NB4 (cell line): ENCODE measurements at regions not wholly inside any gene's neighbourhood (a gene's known extent, or its start where the extent isn't known, plus 50 kb on each side); places are given as distances from the start of the nearest gene placed in this dataset.

ENCODE experiments used
- POLR2A ChIP-seq: IDR thresholded peaks from 2 replicates; pipeline ENCODE4 v1.6.1; 2011; ENCODE audit warnings: mild to moderate bottlenecking; ENCODE audit not compliant: insufficient read length; ENCODE audit errors: extremely low read depth
- TF ChIP-seq, protein P1 (sequence below): IDR thresholded peaks from one replicate; pipeline ENCODE4 v1.5.1; 2012; ENCODE audit warnings: low read depth, low read length

DNA sequence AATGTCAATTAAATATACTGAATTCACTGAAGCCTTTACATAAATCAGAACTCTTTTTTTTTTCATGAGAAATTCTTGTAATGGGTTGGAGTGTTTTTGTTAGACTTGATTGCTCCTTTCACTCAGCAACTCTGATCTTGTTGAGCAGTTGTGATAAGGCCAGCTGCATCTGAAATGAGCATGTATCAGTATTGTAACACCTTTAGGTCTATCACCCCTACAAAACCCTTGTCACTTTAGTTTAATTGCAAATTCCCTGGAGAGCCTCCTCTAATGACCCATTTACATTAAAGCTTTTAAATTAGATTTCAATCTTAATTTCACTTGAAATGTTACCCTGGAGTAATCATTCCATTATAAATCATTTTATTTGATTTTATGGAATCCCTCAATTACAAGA is 346.8 kb upstream of the TCF4 start:
- TF ChIP-seq, protein P1, sequence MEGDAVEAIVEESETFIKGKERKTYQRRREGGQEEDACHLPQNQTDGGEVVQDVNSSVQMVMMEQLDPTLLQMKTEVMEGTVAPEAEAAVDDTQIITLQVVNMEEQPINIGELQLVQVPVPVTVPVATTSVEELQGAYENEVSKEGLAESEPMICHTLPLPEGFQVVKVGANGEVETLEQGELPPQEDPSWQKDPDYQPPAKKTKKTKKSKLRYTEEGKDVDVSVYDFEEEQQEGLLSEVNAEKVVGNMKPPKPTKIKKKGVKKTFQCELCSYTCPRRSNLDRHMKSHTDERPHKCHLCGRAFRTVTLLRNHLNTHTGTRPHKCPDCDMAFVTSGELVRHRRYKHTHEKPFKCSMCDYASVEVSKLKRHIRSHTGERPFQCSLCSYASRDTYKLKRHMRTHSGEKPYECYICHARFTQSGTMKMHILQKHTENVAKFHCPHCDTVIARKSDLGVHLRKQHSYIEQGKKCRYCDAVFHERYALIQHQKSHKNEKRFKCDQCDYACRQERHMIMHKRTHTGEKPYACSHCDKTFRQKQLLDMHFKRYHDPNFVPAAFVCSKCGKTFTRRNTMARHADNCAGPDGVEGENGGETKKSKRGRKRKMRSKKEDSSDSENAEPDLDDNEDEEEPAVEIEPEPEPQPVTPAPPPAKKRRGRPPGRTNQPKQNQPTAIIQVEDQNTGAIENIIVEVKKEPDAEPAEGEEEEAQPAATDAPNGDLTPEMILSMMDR: no peak
- no peak for TF ChIP-seq POLR2A
